Keratinocyte (primary cell): ENCODE measurements at regions not wholly inside any gene's neighbourhood (a gene's known extent, or its start where the extent isn't known, plus 50 kb on each side); places are given as distances from the start of the nearest gene placed in this dataset.
"Not testable (repeated sequence)": the region's sequence is repeated elsewhere in the genome, so short reads cannot be mapped to it uniquely, and the experiment has no call there.

Experiments used
- DNase-seq: peaks from one replicate; pipeline ENCODE4 v3.0.0-alpha.2; 2011; ENCODE audit warnings: low read depth, missing footprints, low spot score
- FAIRE-seq: peaks from 2 replicates; lab custom pipeline; 2011; peaks lifted over from hg19 to GRCh38; lab: Jason Lieb, UNC
- H2AFZ ChIP-seq: 2 replicates; pipeline ENCODE4 v1.6.0; 2012; ENCODE audit warnings: low read length, control low read depth, inconsistent platforms; ENCODE audit not compliant: control insufficient read depth
- H3K27ac ChIP-seq: 2 replicates; pipeline ENCODE4 v1.5.1; 2011; ENCODE audit warnings: low read length; ENCODE audit not compliant: control insufficient read depth, insufficient read depth
- H3K27me3 ChIP-seq: 3 replicates; pipeline ENCODE4 v1.6.0; 2011; ENCODE audit warnings: low read length; ENCODE audit not compliant: control insufficient read depth, insufficient read depth; ENCODE audit errors: extremely low read depth
- H3K36me3 ChIP-seq, 2 experiments: 2 replicates in 1 of 2; 3 replicates in 1 of 2; pipeline ENCODE4 v1.5.1; 2011; ENCODE audit warnings: low read length in 2 of 2, mild to moderate bottlenecking in 1 of 2; ENCODE audit not compliant: control insufficient read depth in 2 of 2, insufficient read depth in 2 of 2; ENCODE audit errors: extremely low read depth in 1 of 2
- H3K4me1 ChIP-seq: 3 replicates; pipeline ENCODE4 v1.5.1; 2011; ENCODE audit warnings: low read length; ENCODE audit not compliant: control insufficient read depth, insufficient read depth; ENCODE audit errors: extremely low read depth
- H3K4me2 ChIP-seq: 3 replicates; pipeline ENCODE4 v1.6.0; 2011; ENCODE audit warnings: low read depth, low read length; ENCODE audit not compliant: control insufficient read depth, insufficient read depth; ENCODE audit errors: extremely low read depth
- H3K4me3 ChIP-seq, 3 experiments: fragments of 200-600 bp in 1 of 3; sonication (generic) in 1 of 3; 2 replicates in 2 of 3; 3 replicates in 1 of 3; pipeline ENCODE4 v1.5.1; 2011 to 2016; ENCODE audit warnings: low read length in 3 of 3, mild to moderate bottlenecking in 3 of 3, control low read depth in 2 of 3, inconsistent platforms in 1 of 3, low read depth in 1 of 3, mixed read lengths in 1 of 3, mixed run types in 1 of 3, moderate library complexity in 1 of 3; ENCODE audit not compliant: control insufficient read depth in 2 of 3, insufficient read depth in 2 of 3; ENCODE audit errors: extremely low read depth in 1 of 3
- H3K79me2 ChIP-seq: 2 replicates; pipeline ENCODE4 v1.6.0; 2012; ENCODE audit warnings: low read length; ENCODE audit not compliant: control insufficient read depth, insufficient read depth
- H3K9ac ChIP-seq: 3 replicates; pipeline ENCODE4 v1.6.0; 2011; ENCODE audit warnings: low read length; ENCODE audit not compliant: control insufficient read depth, insufficient read depth; ENCODE audit errors: extremely low read depth
- H3K9me1 ChIP-seq: 3 replicates; pipeline ENCODE4 v1.6.0; 2011; ENCODE audit warnings: low read length; ENCODE audit not compliant: control insufficient read depth, insufficient read depth; ENCODE audit errors: extremely low read depth
- H3K9me3 ChIP-seq: 2 replicates; pipeline ENCODE4 v1.5.1; 2012; ENCODE audit warnings: low read depth, low read length; ENCODE audit not compliant: control insufficient read depth
- H4K20me1 ChIP-seq: 3 replicates; pipeline ENCODE4 v1.6.0; 2011; ENCODE audit warnings: low read length; ENCODE audit not compliant: control insufficient read depth, insufficient read depth; ENCODE audit errors: extremely low read depth
- EZH2 ChIP-seq: IDR thresholded peaks from one replicate; pipeline ENCODE4 v1.6.1; 2012; ENCODE audit warnings: inconsistent platforms, mild to moderate bottlenecking, low read length, moderate library complexity
- dilution Hi-C: fragments of 300-500 bp; cut with MboI; formaldehyde crosslinking; loops from one replicate; pipeline ENCODE4 v1.7.0; 2020; ENCODE audit warnings: low sequenced_read_pairs; ENCODE audit not compliant: extremely low pct_ligation_motif_present
- TF ChIP-seq, protein P1 (sequence below), 3 experiments: IDR thresholded peaks in 1 of 3; conservative IDR thresholded peaks in 1 of 3; optimal IDR thresholded peaks in 1 of 3; 2 replicates in 2 of 3; 3 replicates in 1 of 3; pipeline versions ENCODE3 to v1.5.1; 2011; ENCODE audit warnings: low read length in 3 of 3, mild to moderate bottlenecking in 3 of 3, moderate library complexity in 2 of 3, control low read depth in 1 of 3, inconsistent platforms in 1 of 3; ENCODE audit not compliant: insufficient read depth in 2 of 3; ENCODE audit errors: extremely low read depth in 1 of 3

DNA sequence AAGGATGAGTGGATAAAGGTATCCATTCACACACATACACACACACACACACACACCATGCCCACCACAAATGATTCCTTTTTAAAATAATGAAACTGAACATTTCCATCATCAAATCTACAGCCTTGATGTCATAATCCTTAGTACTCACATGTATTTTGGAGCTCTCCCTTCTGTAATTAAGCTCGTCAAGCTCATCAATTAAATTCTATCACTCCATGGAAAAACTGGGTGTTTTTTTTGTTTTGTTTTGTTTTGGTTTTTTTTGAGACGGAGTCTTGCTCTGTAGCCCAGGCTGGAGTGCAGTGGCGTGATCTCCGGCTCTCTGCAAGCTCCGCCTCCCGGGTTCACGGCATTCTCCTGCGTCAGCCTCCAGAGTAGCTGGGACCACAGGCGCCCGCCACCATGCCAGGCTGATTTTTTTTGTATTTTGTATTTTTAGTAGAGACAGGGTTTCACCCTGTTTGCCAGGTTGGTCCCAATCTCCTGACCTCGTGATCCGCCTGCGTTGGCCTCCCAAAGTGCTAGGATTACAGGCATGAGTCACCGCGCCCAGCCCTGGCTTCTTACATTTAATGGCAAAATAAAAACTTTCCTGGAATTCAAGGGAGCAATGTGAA is 78.6 kb upstream of the RGPD4 start:
- H4K20me1 ChIP-seq, result no peaks in the 10 kb centered on the region
- H3K9me1 ChIP-seq, result no peaks in the 10 kb centered on the region
- no peak overlapping the region for H2AFZ ChIP-seq
- H3K4me2 ChIP-seq, result no peak overlapping the region
- H3K9me3 ChIP-seq, result no peaks in the 10 kb centered on the region
- no peak for DNase-seq
- no peak overlapping the region for H3K9ac ChIP-seq
- H3K4me3 ChIP-seq, result no peak overlapping the region
- TF ChIP-seq, protein P1, sequence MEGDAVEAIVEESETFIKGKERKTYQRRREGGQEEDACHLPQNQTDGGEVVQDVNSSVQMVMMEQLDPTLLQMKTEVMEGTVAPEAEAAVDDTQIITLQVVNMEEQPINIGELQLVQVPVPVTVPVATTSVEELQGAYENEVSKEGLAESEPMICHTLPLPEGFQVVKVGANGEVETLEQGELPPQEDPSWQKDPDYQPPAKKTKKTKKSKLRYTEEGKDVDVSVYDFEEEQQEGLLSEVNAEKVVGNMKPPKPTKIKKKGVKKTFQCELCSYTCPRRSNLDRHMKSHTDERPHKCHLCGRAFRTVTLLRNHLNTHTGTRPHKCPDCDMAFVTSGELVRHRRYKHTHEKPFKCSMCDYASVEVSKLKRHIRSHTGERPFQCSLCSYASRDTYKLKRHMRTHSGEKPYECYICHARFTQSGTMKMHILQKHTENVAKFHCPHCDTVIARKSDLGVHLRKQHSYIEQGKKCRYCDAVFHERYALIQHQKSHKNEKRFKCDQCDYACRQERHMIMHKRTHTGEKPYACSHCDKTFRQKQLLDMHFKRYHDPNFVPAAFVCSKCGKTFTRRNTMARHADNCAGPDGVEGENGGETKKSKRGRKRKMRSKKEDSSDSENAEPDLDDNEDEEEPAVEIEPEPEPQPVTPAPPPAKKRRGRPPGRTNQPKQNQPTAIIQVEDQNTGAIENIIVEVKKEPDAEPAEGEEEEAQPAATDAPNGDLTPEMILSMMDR (optimal IDR thresholded peaks at IDR 0.05 in 1 of 3, IDR thresholded peaks at IDR 0.05 in 1 of 3, conservative IDR thresholded peaks at IDR 0.05 in 1 of 3; ENCODE audit: extremely low read depth in 1 of 3, insufficient read depth in 2 of 3, low read length in 3 of 3), result no peak
- no peak for TF ChIP-seq EZH2
- no peaks in the 10 kb centered on the region for H3K27me3 ChIP-seq
- dilution Hi-C loops, result no loop called here
- no peaks in the 10 kb centered on the region for H3K4me1 ChIP-seq
- H3K36me3 ChIP-seq, result no peaks in the 10 kb centered on the region
- FAIRE-seq, result no peak
- H3K79me2 ChIP-seq, result no peaks in the 10 kb centered on the region
- no peak overlapping the region for H3K27ac ChIP-seq

DNA sequence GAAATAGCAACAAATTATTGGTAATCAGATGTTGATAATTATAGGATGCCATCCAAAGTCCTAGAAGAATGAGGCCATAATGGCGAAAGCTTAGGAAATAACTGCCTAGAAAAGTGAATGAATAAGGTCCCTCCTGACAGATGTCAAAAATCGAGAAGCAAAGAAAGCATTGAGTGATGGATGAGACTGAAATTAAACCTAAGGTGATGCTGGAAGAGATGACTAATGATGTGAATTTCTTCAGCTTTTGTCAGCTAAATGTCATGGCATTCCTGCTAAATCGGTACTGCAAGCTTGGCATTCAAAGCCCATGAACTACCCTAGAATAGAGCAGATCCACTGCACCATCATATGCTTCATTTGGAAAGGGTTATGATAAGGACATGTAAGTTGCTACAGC is 74.8 kb upstream of the RGPD4 start:
- no peak for FAIRE-seq
- dilution Hi-C loops, result no loop called here

DNA sequence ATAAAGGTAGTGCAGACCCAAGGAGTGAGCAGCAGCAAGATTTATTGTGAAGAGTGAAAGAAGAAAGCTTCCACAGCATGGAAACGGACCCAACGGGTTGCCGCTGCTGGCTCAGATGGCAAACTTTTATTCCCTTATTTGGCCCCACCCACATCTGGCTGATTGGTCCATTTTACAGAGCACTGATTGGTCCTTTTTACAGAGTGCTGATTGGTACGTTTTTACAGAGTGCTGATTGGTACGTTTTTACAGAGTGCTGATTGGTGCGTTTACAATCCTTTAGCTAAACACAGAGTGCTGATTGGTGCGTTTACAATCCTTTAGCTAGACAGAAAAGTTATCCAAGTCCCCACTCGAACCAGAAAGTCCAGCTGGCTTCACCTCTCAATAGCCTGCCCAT is 72.9 kb upstream of the RGPD4 start:
- H4K20me1 ChIP-seq, H3K27me3 ChIP-seq, H3K27ac ChIP-seq, H3K4me1 ChIP-seq, DNase-seq, H3K9ac ChIP-seq, H3K79me2 ChIP-seq, H2AFZ ChIP-seq, FAIRE-seq, H3K4me3 ChIP-seq, H3K9me3 ChIP-seq, dilution Hi-C loops, H3K9me1 ChIP-seq, H3K4me2 ChIP-seq, H3K36me3 ChIP-seq: not testable (repeated sequence)

More for the DNA sequence above, 74.8 kb upstream of the RGPD4 start:
- no peak overlapping the region for H3K4me2 ChIP-seq
- H3K9me1 ChIP-seq, result no peaks in the 10 kb centered on the region
- H3K9me3 ChIP-seq, result no peaks in the 10 kb centered on the region
- no peak overlapping the region for H3K4me3 ChIP-seq
- H3K27me3 ChIP-seq, result no peaks in the 10 kb centered on the region
- DNase-seq, result no peak
- no peaks in the 10 kb centered on the region for H3K36me3 ChIP-seq
- TF ChIP-seq, protein P1 (optimal IDR thresholded peaks at IDR 0.05 in 1 of 3, IDR thresholded peaks at IDR 0.05 in 1 of 3, conservative IDR thresholded peaks at IDR 0.05 in 1 of 3; ENCODE audit: extremely low read depth in 1 of 3, insufficient read depth in 2 of 3, low read length in 3 of 3), result no peak
- no peak for TF ChIP-seq EZH2
- H3K4me1 ChIP-seq, result no peaks in the 10 kb centered on the region
- H3K9ac ChIP-seq, result no peak overlapping the region
- H3K27ac ChIP-seq, result no peak overlapping the region
- H2AFZ ChIP-seq, result no peak overlapping the region
- H3K79me2 ChIP-seq, result no peaks in the 10 kb centered on the region
- H4K20me1 ChIP-seq, result no peaks in the 10 kb centered on the region
